Endodermal cell (in vitro differentiated cells): ENCODE measurements at regions not wholly inside any gene's neighbourhood (a gene's known extent, or its start where the extent isn't known, plus 50 kb on each side); places are given as distances from the start of the nearest gene placed in this dataset.

Experiments used
- DNase-seq: peaks from one replicate; pipeline ENCODE4 v3.0.0-alpha.2; 2017
- H3K27ac ChIP-seq: 2 replicates; pipeline ENCODE4 v1.5.1; 2013; ENCODE audit warnings: mild to moderate bottlenecking, low read depth, low read length, moderate library complexity
- H3K27me3 ChIP-seq: 2 replicates; pipeline ENCODE4 v1.6.1; 2013; ENCODE audit warnings: mild to moderate bottlenecking, low read length, moderate library complexity; ENCODE audit not compliant: insufficient read depth, control insufficient read depth, poor library complexity, severe bottlenecking
- H3K36me3 ChIP-seq: 2 replicates; pipeline ENCODE4 v1.7.0; 2013; ENCODE audit warnings: mild to moderate bottlenecking, low read length, moderate library complexity; ENCODE audit not compliant: control insufficient read depth, insufficient read depth
- H3K4me1 ChIP-seq: one replicate; pipeline ENCODE4 v1.7.0; 2013; ENCODE audit warnings: low read length; ENCODE audit not compliant: control insufficient read depth, insufficient read depth
- H3K4me3 ChIP-seq: 2 replicates; pipeline ENCODE4 v1.5.1; 2013; ENCODE audit warnings: mild to moderate bottlenecking, low read length, moderate library complexity
- H3K9ac ChIP-seq: 2 replicates; pipeline ENCODE4 v1.6.1; 2013; ENCODE audit warnings: mild to moderate bottlenecking, low read length, moderate library complexity; ENCODE audit not compliant: poor library complexity, severe bottlenecking; ENCODE audit errors: extremely low read depth
- H3K9me3 ChIP-seq: 2 replicates; pipeline ENCODE4 v1.6.1; 2013; ENCODE audit warnings: mild to moderate bottlenecking, low read length, moderate library complexity; ENCODE audit not compliant: control insufficient read depth
- H3K27ac Mint-ChIP-seq: 2 replicates; pipeline ENCODE4 v1.8.0; 2020; ENCODE audit warnings: mixed read lengths
- H3K27me3 Mint-ChIP-seq: 2 replicates; pipeline ENCODE4 v1.8.0; 2021; ENCODE audit warnings: mild to moderate bottlenecking, mixed read lengths; ENCODE audit not compliant: insufficient read depth
- H3K36me3 Mint-ChIP-seq: 2 replicates; pipeline ENCODE4 v1.8.0; 2020; ENCODE audit warnings: low read depth, mixed read lengths
- H3K4me1 Mint-ChIP-seq: 2 replicates; pipeline ENCODE4 v1.8.0; 2020; ENCODE audit warnings: mixed read lengths
- H3K4me3 Mint-ChIP-seq: 2 replicates; pipeline ENCODE4 v1.8.0; 2020; ENCODE audit warnings: mild to moderate bottlenecking, moderate library complexity, mixed read lengths
- H3K9me3 Mint-ChIP-seq: 2 replicates; pipeline ENCODE4 v1.8.0; 2020; ENCODE audit warnings: mild to moderate bottlenecking, mixed read lengths
- CTCF ChIP-seq: fragments of 200-600 bp; sonication (generic); conservative IDR thresholded peaks from 2 replicates; pipeline ENCODE4 v1.5.0; 2021; ENCODE audit warnings: antibody characterized with exemption, mild to moderate bottlenecking
- WGBS, 2 experiments: methylation state at CpG; one replicate each; pipeline versions ENCODE4 v1.1.5 to v1.1.7; 2013; ENCODE audit warnings: missing lambda C conversion rate in 2 of 2, mixed read lengths in 1 of 2; ENCODE audit not compliant: insufficient coverage in 1 of 2, insufficient read length in 1 of 2; 5-methylcytosine and 5-hydroxymethylcytosine counted together

- H3K36me3 Mint-ChIP-seq: no peaks in the 10 kb centered on the region
- H3K9me3 ChIP-seq: no peaks in the 10 kb centered on the region
- DNase-seq: no peak
- H3K9ac ChIP-seq: no peak overlapping the region
- H3K4me3 Mint-ChIP-seq: no peak overlapping the region
- no peak overlapping the region for H3K4me3 ChIP-seq
- no peak overlapping the region for H3K27ac ChIP-seq
- H3K36me3 ChIP-seq: no peaks in the 10 kb centered on the region
- H3K4me1 ChIP-seq: no peaks in the 10 kb centered on the region
- 77% methylated on average over 4 to 5 of the region's 5 CpGs for whole genome bisulfite sequencing, 2 experiments
- H3K27me3 ChIP-seq: no peaks in the 10 kb centered on the region
- H3K27me3 Mint-ChIP-seq: no peaks in the 10 kb centered on the region
- no peaks in the 10 kb centered on the region for H3K4me1 Mint-ChIP-seq
- no peaks in the 10 kb centered on the region for H3K9me3 Mint-ChIP-seq
- no peak for TF ChIP-seq CTCF
- H3K27ac Mint-ChIP-seq: no peak overlapping the region
Measured at GRCh38 chr13:33520468-33520839, 234.9 kb upstream of the STARD13 start.

GRCh38 chr13:33524086-33524485, 238.5 kb upstream of the STARD13 start:
- TF ChIP-seq CTCF: no peak
- H3K27me3 Mint-ChIP-seq: no peaks in the 10 kb centered on the region
- Histone ChIP-seq H3K27me3 (no peaks in the 10 kb centered on the region), H3K4me3 (no peak overlapping the region), H3K36me3 (no peaks in the 10 kb centered on the region), H3K27ac (no peak overlapping the region), H3K9ac (no peak overlapping the region), H3K9me3 (no peaks in the 10 kb centered on the region), H3K4me1 (no peaks in the 10 kb centered on the region)
- no peaks in the 10 kb centered on the region for H3K4me1 Mint-ChIP-seq
- no peak overlapping the region for H3K4me3 Mint-ChIP-seq
- H3K27ac Mint-ChIP-seq: no peak overlapping the region
- 97 to 100% methylated on average over 1 of the region's 1 CpG for WGBS, 2 experiments
- H3K9me3 Mint-ChIP-seq: no peaks in the 10 kb centered on the region
- no peak for DNase-seq
- H3K36me3 Mint-ChIP-seq: no peaks in the 10 kb centered on the region

- Mint-ChIP-seq H3K36me3 (no peaks in the 10 kb centered on the region), H3K4me1 (no peaks in the 10 kb centered on the region), H3K27me3 (no peaks in the 10 kb centered on the region), H3K27ac (no peak overlapping the region), H3K9me3 (no peaks in the 10 kb centered on the region), H3K4me3 (no peak overlapping the region)
- Histone ChIP-seq H3K4me3 (no peak overlapping the region), H3K9ac (no peak overlapping the region), H3K36me3 (no peaks in the 10 kb centered on the region), H3K27me3 (no peaks in the 10 kb centered on the region), H3K4me1 (no peaks in the 10 kb centered on the region), H3K27ac (no peak overlapping the region), H3K9me3 (no peaks in the 10 kb centered on the region)
- no peak for TF ChIP-seq CTCF
- WGBS, 2 experiments: 98% methylated on average over 4 of the region's 4 CpGs; no CpG with 5 or more reads in 1 of the 2 experiments
- DNase-seq: no peak
Measured at GRCh38 chr13:33525763-33526162, 240.2 kb upstream of the STARD13 start.
